Common myeloid progenitor, CD34-positive (primary cell): ENCODE measurements at regions not wholly inside any gene's neighbourhood (a gene's known extent, or its start where the extent isn't known, plus 50 kb on each side); places are given as distances from the start of the nearest gene placed in this dataset.

Source experiments
- CTCF ChIA-PET: fragments of 350-600 bp; sonication (Branson Sonifier 250); formaldehyde crosslinking; loops from one replicate; lab custom pipeline; 2021; ENCODE audit warnings: antibody characterized with exemption; lab: Charles Lee
- POLR2A ChIA-PET: fragments of 350-600 bp; sonication (Branson Sonifier 250); formaldehyde crosslinking; loops from one replicate; lab custom pipeline; 2021; ENCODE audit warnings: antibody characterized with exemption; lab: Charles Lee
- DNase-seq, 3 donors: peaks; one replicate each; pipeline versions ENCODE4 v3.0.0 to v3.0.0-alpha.2; 2013
- H3K27ac ChIP-seq, 2 experiments: 1 replicate in 1 of 2; 2 replicates in 1 of 2; pipeline ENCODE4 v1.7.0; 2013; ENCODE audit warnings: inconsistent platforms in 2 of 2, low read length in 2 of 2, mild to moderate bottlenecking in 2 of 2, low read depth in 1 of 2, moderate library complexity in 1 of 2; ENCODE audit not compliant: severe bottlenecking in 2 of 2, insufficient read depth in 1 of 2, poor library complexity in 1 of 2
- H3K27me3 ChIP-seq, 5 experiments: replicated peaks in 2 of 5; 1 replicate in 3 of 5; 2 replicates in 2 of 5; pipeline versions ENCODE4 v1.6.1 to v1.7.0; 2013; ENCODE audit warnings: low read length in 4 of 5, mild to moderate bottlenecking in 2 of 5, moderate library complexity in 2 of 5, inconsistent platforms in 1 of 5; ENCODE audit not compliant: insufficient read depth in 5 of 5, control insufficient read depth in 4 of 5
- H3K36me3 ChIP-seq, 4 experiments: 1 replicate in 2 of 4; 2 replicates in 2 of 4; pipeline versions ENCODE4 v1.6.1 to v1.7.0; 2013; ENCODE audit warnings: low read length in 3 of 4, control low read depth in 1 of 4, mild to moderate bottlenecking in 1 of 4; ENCODE audit not compliant: control insufficient read depth in 4 of 4, insufficient read depth in 4 of 4
- H3K4me1 ChIP-seq, 4 experiments: 1 replicate in 3 of 4; 2 replicates in 1 of 4; pipeline versions ENCODE4 v1.6.1 to v1.7.1; 2013; ENCODE audit warnings: low read length in 3 of 4, mild to moderate bottlenecking in 3 of 4, control low read depth in 1 of 4, inconsistent platforms in 1 of 4, moderate library complexity in 1 of 4; ENCODE audit not compliant: control insufficient read depth in 4 of 4, insufficient read depth in 4 of 4; ENCODE audit errors: control extremely low read depth in 1 of 4
- H3K4me3 ChIP-seq, 7 experiments: 1 replicate in 4 of 7; 2 replicates in 3 of 7; pipeline versions ENCODE4 v1.5.1 to v1.7.0; 2013; ENCODE audit warnings: mild to moderate bottlenecking in 7 of 7, low read length in 6 of 7, moderate library complexity in 6 of 7, inconsistent platforms in 2 of 7, low read depth in 2 of 7, control low read depth in 1 of 7; ENCODE audit not compliant: insufficient read depth in 4 of 7, control insufficient read depth in 1 of 7; ENCODE audit errors: extremely low read depth in 1 of 7
- H3K9me3 ChIP-seq, 5 experiments: 1 replicate in 4 of 5; 2 replicates in 1 of 5; pipeline versions ENCODE4 v1.6.1 to v1.7.1; 2013; ENCODE audit warnings: low read length in 4 of 5, mild to moderate bottlenecking in 2 of 5, inconsistent platforms in 1 of 5, low read depth in 1 of 5, moderate library complexity in 1 of 5; ENCODE audit not compliant: control insufficient read depth in 4 of 5, insufficient read depth in 2 of 5; ENCODE audit errors: control extremely low read depth in 1 of 5
- WGBS: methylation state at CpG from one replicate; pipeline ENCODE4 v1.1.5; 2013; ENCODE audit not compliant: insufficient coverage; 5-methylcytosine and 5-hydroxymethylcytosine counted together

DNA sequence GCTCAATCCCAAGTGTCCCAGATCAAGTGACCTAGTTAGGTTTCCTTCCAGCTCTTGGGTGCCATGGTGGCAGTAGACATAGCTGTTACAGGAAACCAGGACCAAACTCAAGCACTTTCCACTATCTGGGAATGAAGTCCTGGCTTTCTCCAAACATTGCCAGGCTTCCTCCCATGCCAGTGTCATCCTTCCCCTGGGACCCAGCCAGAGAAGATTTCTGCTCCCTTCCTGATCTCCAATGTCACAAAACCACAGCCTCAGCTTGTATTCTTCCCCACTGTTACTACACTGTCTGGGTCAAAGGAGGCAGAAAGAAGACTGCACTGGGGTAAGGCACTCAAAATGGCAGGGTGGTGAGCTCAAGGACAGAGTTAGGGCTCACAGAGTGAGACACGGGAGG is 347.1 kb downstream of the TNS1 start:
- WGBS: 100% methylated on average over 1 of the region's 1 CpG
- CTCF ChIA-PET: interaction anchor here (1.2 kb wide), 1 partner anchor 8 kb away, joined by 4 read pairs; no protein-coding TSS in a partner anchor
- DNase-seq: no peak

DNA sequence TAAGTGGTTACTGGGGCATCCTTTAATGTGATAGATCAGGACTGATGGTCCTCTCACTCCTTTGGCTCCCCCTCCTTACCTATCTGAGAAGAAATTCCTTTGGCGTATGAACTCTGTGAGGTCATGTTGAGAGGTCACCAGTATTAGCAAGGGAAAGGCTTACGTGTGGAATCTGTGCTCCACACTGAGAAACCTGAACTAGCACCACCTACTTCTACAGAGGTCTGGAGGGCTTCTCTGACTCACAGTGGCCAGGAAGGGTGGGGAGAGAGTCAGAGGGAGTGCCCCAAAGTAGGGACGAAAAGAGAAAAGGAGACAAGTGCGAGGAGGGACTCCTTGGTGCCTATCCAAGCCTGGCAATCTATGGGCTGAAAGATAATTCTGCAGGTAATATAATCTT is 348.6 kb downstream of the TNS1 start:
- H3K36me3 ChIP-seq: no peaks in the 10 kb centered on the region
- H3K4me1 ChIP-seq: no peaks in the 10 kb centered on the region
- 100% methylated on average over 2 of the region's 4 CpGs for WGBS
- H3K27ac ChIP-seq: no peak overlapping the region
- ChIA-PET CTCF (no interaction called here), POLR2A (no interaction called here)
- H3K4me3 ChIP-seq: no peak overlapping the region
- no peak for DNase-seq
- H3K9me3 ChIP-seq: no peaks in the 10 kb centered on the region
- H3K27me3 ChIP-seq: peaks cover 0 to 17% (median 0%) of the 10 kb centered on the region in 5 experiments

More for the DNA sequence above, 347.1 kb downstream of the TNS1 start:
- POLR2A ChIA-PET: no interaction called here
- H3K36me3 ChIP-seq: no peaks in the 10 kb centered on the region
- H3K27ac ChIP-seq: no peak overlapping the region
- no peaks in the 10 kb centered on the region for H3K9me3 ChIP-seq
- no peak overlapping the region for H3K4me3 ChIP-seq
- H3K4me1 ChIP-seq: no peaks in the 10 kb centered on the region
- peaks cover 0 to 17% (median 0%) of the 10 kb centered on the region in 5 experiments for H3K27me3 ChIP-seq

DNA sequence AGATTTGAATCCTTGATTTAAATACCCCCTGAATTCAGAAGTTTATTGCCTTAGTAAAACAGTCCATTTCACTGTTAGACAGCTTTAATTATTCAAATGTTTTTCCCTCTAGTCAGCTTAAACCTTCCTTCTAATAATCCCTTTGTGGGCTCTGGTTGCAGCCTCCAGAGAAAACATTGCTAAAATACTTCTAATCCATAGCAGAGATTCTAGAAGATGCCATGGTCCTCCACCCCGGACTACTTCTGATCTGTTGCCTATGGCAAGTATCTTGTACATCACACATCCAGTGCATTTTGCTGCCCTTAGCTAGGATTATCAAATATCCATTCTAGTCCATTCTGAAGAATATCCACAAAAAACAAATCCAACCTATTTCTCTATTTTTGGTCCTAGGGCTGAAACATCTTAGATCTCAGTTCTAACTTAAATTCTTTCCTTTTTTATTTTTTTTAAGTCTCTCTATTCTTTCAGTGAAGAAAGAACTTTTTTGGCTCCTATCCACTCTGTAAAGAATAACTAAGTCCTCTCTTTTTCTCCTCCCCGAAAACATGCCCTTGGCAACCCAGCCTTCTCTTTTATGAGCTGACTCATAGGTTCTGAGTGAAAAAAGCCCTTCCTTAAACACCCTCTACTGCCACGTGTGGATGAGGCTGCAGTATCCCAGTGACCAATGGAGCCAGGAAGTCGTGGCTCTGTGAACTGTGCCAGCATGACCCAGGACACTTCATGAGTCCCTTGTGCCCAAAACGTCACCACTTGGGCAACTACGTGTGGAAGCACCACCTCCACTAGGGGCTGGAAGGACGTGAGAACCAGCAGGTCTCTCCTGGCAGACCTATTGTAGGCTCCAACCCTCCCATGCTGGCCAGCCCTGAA is 349.8 kb downstream of the TNS1 start:
- WGBS: 50% methylated on average over 7 of the region's 7 CpGs
- Histone ChIP-seq H3K9me3 (no peaks in the 10 kb centered on the region), H3K27me3 (peaks cover 0 to 12% (median 0%) of the 10 kb centered on the region in 5 experiments), H3K4me3 (no peak overlapping the region), H3K36me3 (no peaks in the 10 kb centered on the region), H3K27ac (no peak overlapping the region), H3K4me1 (no peaks in the 10 kb centered on the region)
- DNase-seq: peak in 2 of 3 donors; percentile 14 to 22
- CTCF ChIA-PET: interaction anchor here (0.9 to 1.5 kb wide), 4 partner anchors 14 to 21 kb away, joined by 3 to 4 read pairs (median 3); no protein-coding TSS in a partner anchor
- POLR2A ChIA-PET: interaction anchor here (0.6 kb wide), 1 partner anchor 956 kb away, joined by 4 read pairs; no protein-coding TSS in a partner anchor

DNA sequence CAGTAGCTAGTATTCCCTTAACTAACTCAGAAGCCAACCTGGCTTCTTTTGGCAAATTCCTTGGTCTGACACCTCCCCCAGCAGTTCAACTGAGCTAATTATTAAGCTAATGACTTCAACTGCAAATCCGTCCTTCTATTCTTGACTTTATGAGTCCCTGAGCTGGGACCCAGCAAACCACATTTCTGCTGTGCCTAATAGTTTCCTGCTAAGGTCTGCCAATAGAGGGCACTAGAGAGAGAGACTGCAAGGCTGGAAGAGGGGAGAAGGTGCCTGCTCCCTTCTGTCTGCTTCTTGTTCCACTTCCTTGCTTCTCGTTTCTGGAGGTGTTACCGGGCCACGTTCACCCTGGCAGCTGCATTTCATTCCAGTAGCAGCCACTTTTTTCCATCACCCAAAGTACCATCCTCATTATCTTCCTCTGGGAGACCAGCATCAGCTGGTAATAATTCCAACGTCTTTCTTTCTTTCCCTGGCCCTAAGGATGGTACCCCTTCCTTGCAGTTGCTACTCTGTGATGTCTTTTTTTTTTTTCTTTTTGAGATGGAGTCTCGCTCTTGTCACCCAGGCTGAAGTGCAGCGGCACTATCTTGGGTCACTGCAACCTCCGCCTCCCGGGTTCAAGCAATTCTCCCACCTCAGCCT is 352.0 kb downstream of the TNS1 start:
- Histone ChIP-seq H3K4me1 (no peaks in the 10 kb centered on the region), H3K9me3 (no peaks in the 10 kb centered on the region), H3K27me3 (peaks cover 0 to 4% (median 0%) of the 10 kb centered on the region in 5 experiments), H3K4me3 (no peak overlapping the region), H3K27ac (no peak overlapping the region), H3K36me3 (no peaks in the 10 kb centered on the region)
- POLR2A ChIA-PET: no interaction called here
- CTCF ChIA-PET: interaction anchor here (0.6 to 2.8 kb wide), 13 partner anchors 8 to 969 kb away, joined by 3 to 19 read pairs (median 4); no protein-coding TSS in a partner anchor
- 48% methylated on average over 7 of the region's 9 CpGs for WGBS
- peak; percentile 40 to 76 (median 73) for DNase-seq

DNA sequence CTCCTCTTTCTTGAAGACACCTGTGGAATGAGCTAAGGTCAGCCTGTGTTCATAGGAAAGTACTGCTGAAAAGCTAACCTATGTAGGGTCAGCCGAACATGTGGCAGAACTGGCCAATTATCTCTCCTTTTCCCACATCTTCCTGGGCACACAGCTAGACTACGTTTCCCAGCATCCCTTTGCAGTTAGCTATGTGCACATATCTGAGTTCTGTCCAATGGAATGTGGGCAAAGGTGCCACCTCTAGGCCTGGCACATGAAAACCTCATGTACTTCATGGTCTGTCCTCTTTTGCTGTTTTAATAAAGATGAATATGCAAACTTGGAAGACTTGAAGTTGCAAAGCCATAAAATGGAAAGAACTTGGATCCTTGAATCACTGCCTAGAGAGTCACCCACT is 352.6 kb downstream of the TNS1 start:
- no peak overlapping the region for H3K4me3 ChIP-seq
- H3K27me3 ChIP-seq: peaks cover 0 to 4% (median 0%) of the 10 kb centered on the region in 5 experiments
- POLR2A ChIA-PET: no interaction called here
- H3K36me3 ChIP-seq: no peaks in the 10 kb centered on the region
- no peaks in the 10 kb centered on the region for H3K4me1 ChIP-seq
- WGBS: 95% methylated on average over 2 of the region's 2 CpGs
- DNase-seq: no peak
- CTCF ChIA-PET: interaction anchor here (0.6 to 2.8 kb wide), 12 partner anchors 9 to 968 kb away, joined by 3 to 19 read pairs (median 4); no protein-coding TSS in a partner anchor
- H3K27ac ChIP-seq: no peak overlapping the region
- H3K9me3 ChIP-seq: no peaks in the 10 kb centered on the region

DNA sequence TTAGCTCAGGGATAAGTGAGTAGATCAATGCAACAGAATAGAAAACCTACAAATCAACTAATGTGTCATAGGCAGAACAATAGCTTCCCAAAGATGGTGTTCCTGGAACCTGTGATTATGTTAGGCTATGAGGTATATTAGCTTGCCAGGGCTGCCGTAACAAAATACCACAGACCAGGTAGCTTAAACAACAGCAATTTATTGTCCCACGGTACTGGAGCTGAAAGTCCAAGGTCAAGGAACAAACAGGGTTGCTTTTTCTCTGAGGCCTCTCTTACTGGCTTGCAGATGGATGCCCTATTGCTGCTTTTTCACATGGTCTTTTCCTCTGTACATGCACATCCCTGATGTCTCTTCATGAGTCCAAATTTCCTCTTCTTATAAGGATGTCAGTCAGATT is 354.9 kb downstream of the TNS1 start:
- Histone ChIP-seq H3K9me3 (no peaks in the 10 kb centered on the region), H3K4me1 (no peaks in the 10 kb centered on the region), H3K4me3 (no peak overlapping the region), H3K27ac (no peak overlapping the region), H3K36me3 (no peaks in the 10 kb centered on the region), H3K27me3 (peaks cover 0 to 6% (median 0%) of the 10 kb centered on the region in 5 experiments)
- POLR2A ChIA-PET: no interaction called here
- 96% methylated on average over 2 of the region's 2 CpGs for WGBS
- CTCF ChIA-PET: interaction anchor here (1.4 to 1.9 kb wide), 2 partner anchors 8 to 65 kb away, joined by 4 to 6 read pairs; no protein-coding TSS in a partner anchor
- DNase-seq: no peak
